GM21367 (cell line): ENCODE measurements at regions not wholly inside any gene's neighbourhood (a gene's known extent, or its start where the extent isn't known, plus 50 kb on each side); places are given as distances from the start of the nearest gene placed in this dataset.

Experiments used
- ATAC-seq: cut with Tn5 transposase; IDR thresholded peaks from one replicate; pipeline ENCODE4 v1.9.1; 2021; ENCODE audit not compliant: unreplicated experiment

DNA sequence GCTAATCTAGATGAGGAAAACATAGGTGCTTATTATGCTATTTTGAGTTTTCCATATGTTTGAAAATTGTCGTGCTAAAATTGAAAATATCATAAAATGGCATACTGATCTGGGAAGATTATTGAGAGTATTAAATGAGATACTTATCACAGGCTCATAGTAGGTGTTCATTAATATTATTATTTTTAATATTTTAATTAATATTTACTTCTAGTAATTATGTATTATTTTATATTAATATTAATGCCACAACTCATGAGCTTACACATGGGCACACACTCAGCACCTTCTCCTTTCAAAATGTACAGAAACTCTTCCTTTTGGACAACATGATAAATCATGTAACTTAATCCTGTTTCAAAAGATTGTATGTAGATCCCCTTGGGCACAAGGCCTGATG, 223.6 kb downstream of the RAB28 start:
- no peak for ATAC-seq

DNA sequence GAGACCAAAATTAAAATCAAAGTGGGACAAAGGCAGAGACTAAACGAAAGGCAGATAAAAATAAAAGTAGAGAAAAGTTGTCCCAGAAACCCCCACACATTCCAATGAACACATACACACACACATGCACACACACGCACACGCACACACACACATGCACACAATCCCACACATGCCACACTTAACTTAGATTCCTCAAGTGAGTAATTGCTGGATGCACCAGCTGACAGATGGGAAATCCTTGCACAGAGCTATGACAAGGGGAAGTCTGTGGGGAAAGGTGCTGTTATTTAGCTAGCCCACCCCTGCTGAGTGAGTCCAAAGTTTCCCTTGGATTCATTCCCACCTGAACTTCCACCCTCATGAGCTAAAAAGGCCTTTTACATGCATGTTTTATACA, 233.9 kb downstream of the RAB28 start:
- no peak for ATAC-seq

DNA sequence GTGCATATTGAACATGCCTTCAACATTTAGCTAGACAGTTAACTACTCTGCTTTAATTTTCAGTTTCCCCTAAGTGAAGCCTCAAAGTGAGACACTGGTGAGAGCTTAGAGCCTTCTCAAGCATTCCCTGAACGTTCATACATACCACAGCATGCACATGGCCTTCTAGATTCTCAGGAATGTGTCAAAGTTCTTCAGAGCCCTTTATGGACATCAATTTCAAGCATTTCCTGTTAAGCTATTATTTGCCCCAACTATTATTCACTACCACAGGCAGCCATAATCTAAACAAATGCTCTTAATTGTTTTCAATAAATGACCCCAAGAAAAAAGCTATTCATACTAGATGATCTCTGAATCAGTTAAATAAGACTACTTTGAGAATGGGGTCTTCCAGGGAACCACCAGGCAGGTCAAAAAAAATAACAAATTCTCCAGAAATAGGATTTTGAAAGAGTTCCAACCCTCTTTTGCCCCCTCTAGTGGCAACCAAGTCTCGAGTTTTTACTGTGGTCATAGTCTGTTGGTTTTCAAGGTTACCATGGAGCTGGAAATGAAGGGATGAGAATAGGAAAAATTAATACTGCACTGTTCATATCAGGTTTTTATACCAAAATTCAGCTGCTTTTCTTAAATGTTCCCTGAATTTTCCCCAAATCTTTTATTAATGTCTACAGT, 235.4 kb downstream of the RAB28 start:
- ATAC-seq: no peak

DNA sequence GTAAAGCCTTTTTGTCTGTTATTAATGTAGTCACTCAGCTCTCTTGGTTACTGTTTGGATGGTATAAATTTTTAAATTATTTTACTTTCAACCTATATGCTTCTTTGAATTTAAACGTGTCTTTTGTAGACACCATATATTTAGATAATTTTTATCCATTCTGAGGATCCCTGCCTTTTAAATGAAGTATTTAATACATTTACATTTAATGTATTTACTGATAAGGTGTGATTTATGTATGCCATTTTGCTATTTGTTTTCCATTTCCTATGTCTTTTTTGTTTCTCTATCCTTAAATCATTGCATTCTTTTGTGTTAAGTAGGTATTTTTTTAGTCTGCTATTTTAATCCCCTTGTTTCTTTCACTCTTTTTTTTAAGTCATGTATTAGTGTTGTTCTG, 238.0 kb downstream of the RAB28 start:
- no peak for ATAC-seq

DNA sequence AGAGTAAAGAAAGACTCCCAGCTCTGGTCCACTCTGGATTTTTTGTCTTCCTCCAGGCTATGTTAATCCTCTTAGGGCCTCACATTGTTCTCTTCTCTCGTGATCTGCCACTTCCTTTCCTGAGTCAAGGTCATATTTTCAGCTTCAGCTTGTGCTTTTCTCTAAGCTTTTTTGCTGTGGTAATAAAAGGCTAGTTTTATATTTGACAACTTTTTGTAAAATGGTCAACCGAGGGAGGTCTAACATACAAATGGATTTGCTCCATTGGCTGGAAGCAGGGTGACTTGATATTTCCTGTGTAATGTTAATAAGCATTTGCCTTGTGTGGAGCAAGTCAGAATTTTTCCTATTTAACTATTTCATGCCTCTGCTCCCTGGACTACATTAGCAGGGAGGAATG, 239.7 kb downstream of the RAB28 start:
- no peak for ATAC-seq

DNA sequence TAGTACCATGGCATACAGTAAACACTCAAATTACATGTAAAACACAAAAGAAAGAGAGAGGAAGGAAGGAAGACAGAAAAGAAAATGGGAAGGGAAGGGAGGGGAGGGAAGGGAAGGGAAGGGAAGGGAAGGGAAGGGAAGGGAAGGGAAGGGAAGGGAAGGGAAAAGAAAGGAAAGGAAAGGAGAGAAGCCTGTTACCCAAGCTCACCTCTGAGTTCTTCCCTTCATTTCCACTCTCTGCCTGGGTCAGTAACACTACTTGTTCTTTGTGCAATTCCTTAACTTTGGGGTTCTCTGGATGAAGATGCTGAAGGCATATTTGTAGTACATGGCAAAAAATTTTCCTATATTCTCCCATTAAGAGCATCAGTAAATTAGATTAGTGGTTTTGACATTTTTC, 241.0 kb downstream of the RAB28 start:
- no peak for ATAC-seq

DNA sequence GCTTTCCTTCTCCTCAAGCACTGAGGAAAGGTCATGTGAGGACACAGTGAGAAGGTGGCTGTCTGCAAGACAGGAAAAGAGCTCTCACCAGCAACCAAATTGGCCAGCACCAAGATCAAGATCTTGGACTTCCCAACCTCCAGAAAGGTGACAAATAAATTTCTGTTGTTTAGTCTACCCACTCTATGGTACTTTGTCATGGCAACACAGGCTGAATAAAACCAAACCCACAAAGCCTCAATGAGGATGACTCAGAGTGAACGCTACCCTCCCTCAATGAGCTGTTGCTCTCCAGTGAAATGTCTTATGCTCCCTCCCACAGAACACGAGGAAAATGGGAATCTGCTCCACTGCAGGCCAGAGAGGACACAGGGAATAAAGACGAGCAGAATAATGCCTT, 244.1 kb downstream of the RAB28 start:
- ATAC-seq: no peak

DNA sequence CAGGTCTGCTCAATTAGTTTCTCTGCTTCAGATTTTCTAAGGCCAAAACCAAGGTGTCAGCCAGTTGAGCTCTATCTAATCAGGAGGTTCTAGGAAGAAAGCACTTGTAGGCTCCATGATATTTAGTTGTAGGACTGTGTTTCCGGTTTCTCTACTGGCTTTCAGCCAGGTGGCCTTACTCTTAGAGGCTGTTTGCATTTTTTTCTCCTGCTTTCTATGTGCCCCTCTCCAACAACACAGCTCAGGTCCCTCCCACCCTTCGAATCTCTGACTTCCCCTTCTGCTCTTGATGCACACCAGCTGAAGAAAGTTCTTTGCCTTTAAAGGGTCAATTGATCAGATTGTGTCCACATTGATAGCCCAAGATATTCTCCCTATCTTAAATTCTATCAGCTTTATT, 245.2 kb downstream of the RAB28 start:
- ATAC-seq: no peak

DNA sequence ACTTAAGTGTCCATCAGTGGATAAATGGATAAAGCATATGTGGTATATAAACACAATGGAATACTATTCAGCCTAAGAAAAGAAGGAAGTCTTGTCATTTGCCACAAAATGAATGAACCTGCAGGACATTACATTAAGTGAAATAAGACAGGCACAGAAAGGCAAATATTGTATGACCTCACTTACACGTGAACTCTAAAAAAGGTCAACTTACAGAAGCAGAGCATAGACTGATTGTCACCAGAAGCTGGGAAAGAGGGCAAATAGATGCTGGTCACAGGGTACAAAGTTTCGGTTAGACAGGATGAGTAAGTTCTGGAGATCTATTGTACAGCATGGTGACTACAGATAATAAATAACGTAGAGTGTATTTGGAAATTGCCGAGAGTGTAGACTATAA, 247.7 kb downstream of the RAB28 start:
- no peak for ATAC-seq

DNA sequence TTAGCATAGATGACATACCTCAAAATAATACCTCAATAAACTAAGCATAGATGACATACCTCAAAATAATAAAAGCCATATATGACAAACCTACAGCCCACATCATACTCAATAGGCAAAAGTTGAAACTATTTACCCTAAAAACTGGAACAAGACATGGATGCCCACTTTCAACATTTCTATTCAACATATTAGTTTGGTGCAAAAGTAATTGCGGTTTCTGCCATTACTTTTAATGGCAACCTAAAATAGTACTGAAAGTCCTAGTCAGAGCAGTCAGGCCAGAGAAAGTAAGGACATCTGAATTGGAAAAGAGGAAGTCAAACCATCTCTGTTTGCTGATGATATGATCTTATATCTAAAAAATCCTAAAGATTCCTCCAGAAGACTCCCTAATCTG, 250.4 kb downstream of the RAB28 start:
- ATAC-seq: no peak

DNA sequence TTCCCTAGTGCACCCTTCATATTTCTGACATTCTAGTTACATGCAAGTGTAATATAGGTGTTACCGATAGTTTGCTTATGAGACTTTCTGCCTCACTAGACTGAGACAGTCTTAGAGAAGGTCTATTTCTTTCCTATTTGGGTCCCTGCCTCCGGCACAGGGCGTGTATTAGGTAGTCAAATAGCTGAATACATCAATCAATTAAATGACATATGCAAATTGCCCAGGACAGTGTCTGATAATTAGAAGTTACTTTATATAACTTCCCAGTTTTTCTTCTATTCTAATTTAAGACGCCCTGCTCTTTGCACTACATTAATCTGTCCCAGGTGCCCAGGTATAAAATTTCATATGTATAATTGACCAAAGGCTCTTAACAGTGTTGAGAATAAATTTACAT, 264.2 kb downstream of the RAB28 start:
- no peak for ATAC-seq

DNA sequence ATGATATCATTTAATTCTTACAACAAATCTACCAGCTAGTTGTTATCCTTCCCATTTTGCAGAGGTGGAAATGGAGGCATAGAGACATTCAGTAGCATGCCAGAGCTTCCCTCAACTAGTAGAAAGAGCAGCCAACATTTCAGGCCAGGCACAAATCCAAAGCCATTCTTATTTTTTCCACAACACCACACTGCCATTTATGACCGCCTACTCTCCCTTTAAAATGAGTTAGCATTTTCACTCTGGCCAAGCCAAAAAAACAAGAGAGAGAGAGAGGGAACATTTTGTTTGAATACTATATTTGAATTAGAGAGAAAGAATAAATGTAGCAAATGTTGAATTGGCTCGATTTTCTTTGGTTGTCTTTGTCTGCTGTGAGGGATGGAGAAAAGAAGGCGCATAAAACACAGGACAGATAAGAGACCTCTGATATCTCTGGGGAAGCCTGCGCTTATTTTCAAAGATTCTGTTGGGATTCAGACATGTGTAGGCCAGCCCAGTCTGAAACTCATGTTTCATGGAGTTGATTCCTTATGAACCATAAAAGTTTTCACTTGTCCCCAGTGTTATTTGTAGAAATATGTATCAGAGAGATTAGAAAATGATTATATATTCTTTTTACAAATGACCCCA, 265.7 kb downstream of the RAB28 start:
- ATAC-seq: no peak

DNA sequence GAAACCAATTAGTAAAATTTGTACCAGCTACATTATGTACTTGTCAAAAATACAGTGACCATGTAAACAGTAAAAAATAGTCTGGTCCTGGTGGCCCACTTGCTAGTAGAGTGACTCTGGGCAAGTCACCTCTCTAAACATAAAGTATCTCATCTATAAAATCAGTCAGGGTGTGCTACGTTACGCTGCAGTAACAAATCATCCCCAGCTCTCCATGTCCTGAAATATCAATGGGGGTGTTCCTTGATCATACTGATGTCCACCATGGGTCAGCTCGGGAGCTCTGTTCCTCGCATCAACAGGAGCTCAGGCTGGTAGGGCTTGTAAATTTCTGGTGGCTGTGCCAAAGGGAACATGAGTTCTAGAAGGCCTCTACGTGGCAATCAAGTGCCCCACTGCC, 268.6 kb downstream of the RAB28 start:
- ATAC-seq: no peak

DNA sequence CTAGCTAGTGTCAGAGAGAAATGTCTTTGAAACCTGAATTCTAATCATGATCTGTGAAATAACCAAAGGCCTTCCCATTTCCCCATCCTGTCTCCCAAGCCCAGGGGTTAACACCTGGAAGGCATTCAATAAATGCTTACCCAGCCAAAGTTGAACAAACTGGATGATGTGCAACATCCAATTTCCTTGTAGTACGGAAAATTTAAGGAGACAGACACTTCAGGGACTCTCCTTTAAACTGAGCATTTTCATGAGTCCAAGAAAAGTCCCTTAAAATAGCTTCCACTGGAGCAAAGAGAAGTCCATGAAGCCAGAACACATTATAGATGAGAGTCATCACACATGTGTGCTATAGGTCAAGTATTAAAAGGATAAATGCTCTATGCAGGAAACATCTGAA, 271.2 kb downstream of the RAB28 start:
- no peak for ATAC-seq

DNA sequence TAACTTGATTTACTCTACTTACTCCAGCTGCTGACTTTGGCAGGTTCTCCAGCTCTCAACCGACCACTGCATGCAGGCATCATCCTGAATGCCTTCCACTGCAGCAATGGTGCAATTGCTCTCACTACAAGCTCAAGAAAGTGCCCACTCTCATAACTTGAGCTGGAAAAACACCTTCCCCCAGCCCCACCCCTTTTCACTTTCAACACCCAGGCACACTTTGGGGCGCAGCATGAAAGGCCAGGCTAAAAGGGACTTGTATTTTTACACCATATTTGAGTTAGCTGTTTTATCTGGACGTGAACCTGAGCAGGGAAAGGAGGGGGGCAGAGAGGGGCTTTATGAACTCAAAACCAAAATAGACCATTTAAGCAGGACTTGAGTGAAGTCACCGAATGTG, 274.5 kb downstream of the RAB28 start:
- ATAC-seq: no peak

DNA sequence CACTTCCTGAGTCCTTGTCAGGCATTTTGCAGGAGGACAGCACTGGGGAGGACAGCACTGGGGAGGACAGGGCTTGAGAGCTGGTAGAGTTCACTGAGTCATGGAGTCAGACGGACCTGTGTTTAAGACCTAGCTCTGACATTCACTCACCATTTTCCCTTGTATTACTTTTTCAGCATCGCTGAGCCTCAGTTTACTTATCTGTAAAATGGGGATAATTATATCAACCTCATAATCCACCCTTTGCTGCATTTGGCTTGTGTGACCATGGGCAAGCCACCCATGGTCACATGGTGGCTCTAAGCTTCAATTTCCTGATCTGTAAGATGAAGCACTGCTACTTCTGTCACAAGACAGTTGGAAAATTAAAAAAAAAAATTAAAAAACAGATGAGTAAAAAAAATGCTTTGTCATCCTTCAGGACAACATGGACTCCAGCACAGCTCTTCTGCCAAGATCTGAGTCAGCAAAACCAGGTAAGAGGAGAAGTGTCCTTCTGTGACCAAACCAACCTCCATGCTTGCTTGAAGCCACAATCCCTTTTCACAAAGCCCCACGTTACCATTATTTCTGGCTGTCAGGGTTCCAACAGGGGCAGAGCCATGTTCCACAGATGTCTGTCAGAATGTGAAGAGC, 275.5 kb downstream of the RAB28 start:
- no peak for ATAC-seq

DNA sequence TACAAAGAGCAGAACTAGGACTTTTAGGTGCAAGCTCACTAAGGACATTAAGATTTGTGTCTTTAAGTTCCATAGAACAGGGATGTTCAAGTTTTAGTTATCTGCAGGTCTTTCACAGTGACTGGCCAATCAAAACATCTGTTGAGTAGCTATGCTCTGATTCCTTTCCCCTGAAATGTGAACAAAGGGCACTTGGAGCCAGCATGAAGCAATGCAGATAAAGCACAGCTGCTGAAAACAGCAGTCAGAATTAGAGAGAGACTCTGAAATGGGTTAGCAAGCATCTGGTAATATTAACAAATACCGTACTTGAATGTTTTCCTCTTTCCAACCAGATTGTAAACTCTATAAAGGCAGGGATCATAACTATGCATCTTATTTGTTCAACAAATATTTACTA, 276.9 kb downstream of the RAB28 start:
- ATAC-seq: no peak

DNA sequence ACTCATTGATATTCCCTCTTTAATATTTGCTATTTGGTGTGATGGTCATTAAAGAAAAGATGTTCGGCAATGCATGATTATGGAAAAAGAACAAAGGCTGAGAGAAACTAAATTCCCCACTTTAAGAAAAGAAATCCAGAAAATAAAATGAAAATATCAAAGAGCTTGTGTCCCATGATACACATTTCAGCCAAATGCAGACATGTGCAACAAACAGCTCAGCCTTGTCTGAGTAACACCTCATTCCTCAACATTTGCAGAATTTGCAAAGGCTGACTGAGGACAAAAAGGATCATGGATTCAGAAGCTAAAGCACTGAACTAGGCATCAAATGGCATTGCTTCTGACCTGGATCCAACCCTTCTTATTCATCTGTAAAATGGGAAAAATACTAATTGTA, 281.0 kb downstream of the RAB28 start:
- ATAC-seq: no peak

DNA sequence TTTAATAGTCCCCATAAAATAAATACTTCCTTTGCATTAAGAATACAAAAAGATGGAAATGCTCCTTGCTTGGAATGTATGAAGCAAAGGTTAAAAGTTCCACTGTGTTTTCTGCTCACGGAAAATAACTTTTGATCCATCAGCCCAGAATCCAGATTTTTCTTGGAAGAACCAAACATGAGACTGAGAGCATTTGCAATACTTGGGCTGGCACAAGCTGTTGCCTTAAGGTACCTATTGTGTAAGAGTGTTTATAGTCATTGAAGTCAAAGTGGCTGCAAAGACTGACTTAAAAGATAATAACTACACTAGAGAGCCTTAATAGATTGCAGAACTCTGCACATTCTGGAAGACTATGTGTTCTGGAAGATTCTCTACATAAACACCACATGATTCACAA, 281.4 kb downstream of the RAB28 start:
- ATAC-seq: no peak

DNA sequence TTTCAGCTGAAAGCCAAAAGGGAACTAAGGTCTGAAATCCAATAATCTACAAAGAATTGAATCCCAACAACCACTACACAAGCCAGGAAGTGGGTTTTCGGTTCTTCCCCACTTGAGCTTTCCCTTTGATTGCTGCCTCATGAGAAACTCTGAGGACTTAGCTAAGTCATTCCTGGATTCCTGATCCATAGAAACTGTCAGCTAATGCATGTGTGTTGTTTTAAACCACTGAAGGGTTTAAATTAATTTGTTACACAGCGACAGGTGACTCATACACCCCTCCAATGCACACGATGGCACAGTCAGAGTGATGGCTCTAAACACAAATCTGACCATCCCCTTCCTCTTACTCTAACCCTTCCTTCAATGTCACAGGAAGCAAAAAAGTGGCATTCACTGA, 282.9 kb downstream of the RAB28 start:
- no peak for ATAC-seq

DNA sequence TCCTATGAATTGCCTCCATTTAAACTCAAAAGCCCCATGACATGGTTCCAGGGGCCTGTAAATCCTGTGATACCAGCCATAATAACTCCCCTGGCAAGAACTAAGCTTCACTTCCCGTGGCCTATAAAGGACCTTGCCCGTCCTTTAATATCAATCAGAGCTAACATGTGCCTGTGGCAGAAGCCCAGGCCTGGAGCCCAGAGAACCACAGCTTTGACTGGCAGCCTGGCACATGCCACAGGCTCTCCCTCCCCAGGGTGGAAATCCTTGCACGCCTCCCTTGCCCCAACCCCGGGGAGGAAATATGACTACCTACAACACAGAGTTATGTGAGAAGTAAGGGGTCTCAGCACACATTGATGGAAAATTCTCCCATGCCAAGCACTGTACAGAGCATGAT, 287.4 kb downstream of the RAB28 start:
- ATAC-seq: no peak

DNA sequence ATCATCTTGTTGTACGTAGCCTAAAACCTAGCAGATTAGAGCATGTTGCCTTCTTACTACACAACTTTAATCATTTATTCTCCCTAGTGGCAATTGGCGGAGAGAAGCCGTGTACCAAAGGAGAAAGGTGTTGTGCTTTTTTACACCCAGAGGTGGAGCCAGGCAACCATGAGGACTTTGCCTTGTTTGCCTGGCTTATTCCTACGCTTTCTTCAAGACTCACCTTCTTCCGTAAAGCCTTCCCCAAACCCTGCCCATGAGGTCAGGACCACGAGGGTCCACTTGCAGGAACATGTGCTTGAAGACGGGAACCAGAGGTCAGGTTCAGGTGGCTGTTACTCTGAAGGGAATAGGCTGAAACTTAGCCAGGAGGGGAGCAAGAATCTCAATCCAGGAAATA, 290.5 kb downstream of the RAB28 start:
- no peak for ATAC-seq
